ENCODE measurements at regions not wholly inside any gene's neighbourhood (a gene's known extent, or its start where the extent isn't known, plus 50 kb on each side); places are given as distances from the start of the nearest gene placed in this dataset.

DNA sequence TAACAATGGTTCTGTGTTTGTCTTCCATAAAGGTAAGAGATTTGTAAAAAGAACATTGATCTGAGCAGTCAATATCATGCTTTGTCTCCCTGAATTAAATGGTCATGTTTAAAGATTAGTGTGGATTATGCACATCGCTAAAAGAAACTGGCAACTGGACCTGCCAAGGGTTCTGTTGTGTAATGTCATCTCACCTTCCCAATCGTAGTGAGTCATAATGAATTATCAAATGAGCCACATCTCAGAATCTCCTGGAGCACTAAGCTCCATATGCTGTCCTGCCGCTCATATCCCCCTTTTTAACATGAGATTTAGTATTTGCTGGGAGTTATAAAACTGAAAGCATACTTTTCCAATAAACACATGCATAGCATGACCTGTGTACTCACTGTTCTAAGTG, 187.0 kb upstream of the OPRM1 start:
- TF ChIP-seq, protein P1, sequence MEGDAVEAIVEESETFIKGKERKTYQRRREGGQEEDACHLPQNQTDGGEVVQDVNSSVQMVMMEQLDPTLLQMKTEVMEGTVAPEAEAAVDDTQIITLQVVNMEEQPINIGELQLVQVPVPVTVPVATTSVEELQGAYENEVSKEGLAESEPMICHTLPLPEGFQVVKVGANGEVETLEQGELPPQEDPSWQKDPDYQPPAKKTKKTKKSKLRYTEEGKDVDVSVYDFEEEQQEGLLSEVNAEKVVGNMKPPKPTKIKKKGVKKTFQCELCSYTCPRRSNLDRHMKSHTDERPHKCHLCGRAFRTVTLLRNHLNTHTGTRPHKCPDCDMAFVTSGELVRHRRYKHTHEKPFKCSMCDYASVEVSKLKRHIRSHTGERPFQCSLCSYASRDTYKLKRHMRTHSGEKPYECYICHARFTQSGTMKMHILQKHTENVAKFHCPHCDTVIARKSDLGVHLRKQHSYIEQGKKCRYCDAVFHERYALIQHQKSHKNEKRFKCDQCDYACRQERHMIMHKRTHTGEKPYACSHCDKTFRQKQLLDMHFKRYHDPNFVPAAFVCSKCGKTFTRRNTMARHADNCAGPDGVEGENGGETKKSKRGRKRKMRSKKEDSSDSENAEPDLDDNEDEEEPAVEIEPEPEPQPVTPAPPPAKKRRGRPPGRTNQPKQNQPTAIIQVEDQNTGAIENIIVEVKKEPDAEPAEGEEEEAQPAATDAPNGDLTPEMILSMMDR (IDR thresholded peaks at IDR 0.05; ENCODE audit: low read depth, low read length): no peak

DNA sequence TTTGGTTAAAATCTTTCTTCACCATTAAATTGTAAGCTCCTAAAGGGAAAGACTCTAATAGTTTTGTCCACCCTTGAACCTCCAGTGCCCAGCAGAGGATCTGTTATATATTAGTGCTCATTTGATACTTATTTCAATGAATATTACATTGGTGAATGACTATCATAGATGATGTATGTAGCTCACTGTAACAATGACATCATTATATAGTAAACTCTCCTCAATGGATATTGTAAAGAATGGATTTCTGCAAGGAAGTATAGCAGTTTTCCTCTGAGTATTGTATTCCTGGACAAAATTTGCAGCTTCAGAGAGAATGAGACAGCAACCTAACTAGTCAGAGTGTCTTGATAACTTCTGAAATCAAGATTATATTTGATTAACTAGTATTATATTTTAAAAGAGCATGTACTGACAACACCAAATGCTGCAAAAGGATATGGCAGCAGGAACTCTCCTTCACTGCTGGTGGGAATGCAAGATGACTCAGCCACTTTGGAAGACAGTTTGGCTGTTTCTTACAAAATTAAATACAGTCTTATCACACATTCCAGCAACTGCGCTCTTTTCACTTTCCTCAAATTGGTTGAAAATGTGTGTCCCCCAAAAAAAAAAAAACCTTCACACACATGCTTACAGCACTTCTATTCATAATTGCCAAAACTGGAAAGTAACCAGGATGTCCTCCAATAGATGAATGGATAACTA, 189.8 kb upstream of the OPRM1 start:
- Histone ChIP-seq H3K27me3 (ENCODE audit: insufficient read depth, low read depth, severe bottlenecking) (no peaks in the 10 kb centered on the region), H3K36me3 (no peaks in the 10 kb centered on the region), H3K27ac (no peak overlapping the region), H3K9me3 (ENCODE audit: severe bottlenecking) (no peaks in the 10 kb centered on the region), H3K4me3 (ENCODE audit: low read depth, low read length) (no peak overlapping the region)
- TF ChIP-seq, protein P1 (IDR thresholded peaks at IDR 0.05; ENCODE audit: low read depth, low read length): no peak
- no peak for DNase-seq

More for the DNA sequence above, 187.0 kb upstream of the OPRM1 start:
- H3K27me3 ChIP-seq (ENCODE audit: insufficient read depth, low read depth, severe bottlenecking): no peaks in the 10 kb centered on the region
- no peak for DNase-seq
- no peaks in the 10 kb centered on the region for H3K36me3 ChIP-seq
- no peak overlapping the region for H3K27ac ChIP-seq
- no peak overlapping the region for H3K4me3 ChIP-seq (ENCODE audit: low read depth, low read length)
- no peaks in the 10 kb centered on the region for H3K9me3 ChIP-seq (ENCODE audit: severe bottlenecking)

DNA sequence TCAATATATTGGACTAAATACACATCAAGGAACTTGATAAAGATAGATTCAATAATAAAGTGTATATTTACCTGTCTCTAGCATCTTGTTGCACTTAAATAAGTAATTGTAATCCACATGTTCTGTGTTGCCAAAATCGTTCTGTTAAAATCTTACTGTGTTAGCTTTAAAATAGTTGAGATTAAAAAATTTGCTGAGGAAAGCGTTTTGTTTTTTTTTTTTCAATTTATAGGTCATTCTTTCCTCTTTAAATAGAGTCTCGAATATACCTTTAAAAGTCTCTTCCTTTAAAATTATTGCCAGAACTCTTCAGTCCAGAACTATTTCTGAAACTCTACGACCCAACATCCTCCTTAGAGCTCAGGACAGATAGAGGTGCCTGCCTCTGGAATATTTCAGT, 195.6 kb upstream of the OPRM1 start:
- Histone ChIP-seq H3K9me3 (ENCODE audit: severe bottlenecking) (no peaks in the 10 kb centered on the region), H3K27me3 (ENCODE audit: insufficient read depth, low read depth, severe bottlenecking) (no peaks in the 10 kb centered on the region), H3K36me3 (no peaks in the 10 kb centered on the region), H3K27ac (no peak overlapping the region), H3K4me3 (ENCODE audit: low read depth, low read length) (no peak overlapping the region)
- TF ChIP-seq, protein P1 (IDR thresholded peaks at IDR 0.05; ENCODE audit: low read depth, low read length): no peak
- DNase-seq: no peak

DNA sequence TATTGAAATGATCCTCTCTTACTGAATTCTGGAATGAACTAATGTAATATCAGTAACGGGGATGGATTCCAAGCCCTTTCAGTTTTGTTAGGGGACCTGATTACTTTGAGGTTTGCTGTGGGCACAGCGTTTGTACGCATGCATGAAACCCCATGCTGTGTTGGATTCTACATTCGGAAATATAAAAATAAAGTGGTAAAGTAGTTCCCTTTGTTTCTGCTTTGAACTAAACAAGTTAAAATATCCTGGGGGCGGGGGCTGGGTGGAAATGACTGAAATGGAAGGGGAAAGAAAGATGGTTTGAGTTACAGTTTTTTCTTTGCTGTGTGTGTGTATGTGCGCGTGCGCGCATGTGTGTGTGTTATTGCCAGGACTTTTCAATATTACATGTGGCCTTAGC, 196.5 kb upstream of the OPRM1 start:
- no peak for DNase-seq
- TF ChIP-seq, protein P1 (IDR thresholded peaks at IDR 0.05; ENCODE audit: low read depth, low read length): no peak
- H3K36me3 ChIP-seq: no peaks in the 10 kb centered on the region
- H3K9me3 ChIP-seq (ENCODE audit: severe bottlenecking): no peaks in the 10 kb centered on the region
- H3K27me3 ChIP-seq (ENCODE audit: insufficient read depth, low read depth, severe bottlenecking): no peaks in the 10 kb centered on the region
- no peak overlapping the region for H3K27ac ChIP-seq
- no peak overlapping the region for H3K4me3 ChIP-seq (ENCODE audit: low read depth, low read length)

DNA sequence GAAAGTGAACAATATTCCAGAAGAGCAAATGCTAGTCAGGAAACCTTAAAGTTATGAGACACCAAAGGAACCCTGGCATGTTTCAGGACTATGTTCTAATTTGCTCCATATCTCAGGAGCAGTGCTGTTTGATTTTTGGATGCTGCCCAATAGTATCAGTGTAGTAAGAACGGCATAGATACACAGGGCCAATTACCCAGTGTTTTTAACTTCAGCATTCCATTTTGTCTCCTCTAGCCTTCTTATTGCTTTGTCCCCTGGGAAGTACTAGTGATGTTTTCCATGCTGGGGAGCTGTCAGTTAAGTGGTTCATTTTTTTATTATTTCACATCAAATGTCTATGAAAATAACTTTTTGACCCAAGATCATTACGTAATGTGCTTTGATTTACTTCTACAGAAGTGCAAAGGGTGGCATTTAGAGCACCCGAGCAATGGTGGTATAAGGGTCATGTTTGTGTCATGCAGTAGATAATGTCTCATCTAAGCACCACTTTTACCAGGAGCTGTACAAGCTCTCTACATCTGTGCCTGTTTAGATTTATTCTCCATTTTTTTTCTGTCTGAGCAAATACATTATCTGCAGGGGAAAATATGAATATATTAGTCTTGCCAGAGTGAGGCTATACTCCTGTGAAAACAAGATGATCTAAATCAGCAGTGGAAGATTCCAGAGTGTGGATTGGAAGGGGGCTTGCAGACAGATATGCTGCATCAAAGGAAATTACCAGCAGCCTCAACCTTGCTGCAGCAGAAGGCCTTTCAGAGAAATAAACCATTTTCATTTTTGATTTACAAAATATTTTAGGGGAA, 198.8 kb upstream of the OPRM1 start:
- no peak overlapping the region for H3K27ac ChIP-seq
- H3K9me3 ChIP-seq (ENCODE audit: severe bottlenecking): no peaks in the 10 kb centered on the region
- H3K27me3 ChIP-seq (ENCODE audit: insufficient read depth, low read depth, severe bottlenecking): no peaks in the 10 kb centered on the region
- H3K36me3 ChIP-seq: no peaks in the 10 kb centered on the region
- DNase-seq: no peak
- TF ChIP-seq, protein P1 (IDR thresholded peaks at IDR 0.05; ENCODE audit: low read depth, low read length): no peak
- H3K4me3 ChIP-seq (ENCODE audit: low read depth, low read length): no peak overlapping the region
